HEK293T (cell line): ENCODE measurements at regions not wholly inside any gene's neighbourhood (a gene's known extent, or its start where the extent isn't known, plus 50 kb on each side); places are given as distances from the start of the nearest gene placed in this dataset.

Experiments
- CTCF ChIA-PET: fragments of 350-600 bp; formaldehyde crosslinking; extraction: SDS; loops from one replicate; lab custom pipeline; 2021; ENCODE audit warnings: antibody characterized with exemption, inconsistent platforms; lab: Yijun Ruan, JAX
- POLR2A ChIA-PET: fragments of 350-600 bp; formaldehyde crosslinking; extraction: SDS; loops from one replicate; lab custom pipeline; 2020; ENCODE audit warnings: antibody characterized with exemption, inconsistent platforms; lab: Yijun Ruan, JAX
- DNase-seq: peaks from one replicate; pipeline ENCODE4 v3.0.0; 2012; ENCODE audit warnings: mixed read lengths; ENCODE audit errors: extremely low spot score
- ARNT ChIP-seq: fragments of 450-650 bp; IDR thresholded peaks from 2 replicates; pipeline ENCODE4 v1.6.1; 2017; ENCODE audit warnings: mild to moderate bottlenecking
- BHLHE40 ChIP-seq: fragments of 450-650 bp; IDR thresholded peaks from 2 replicates; pipeline ENCODE4 v1.6.1; 2016; ENCODE audit warnings: mild to moderate bottlenecking, moderate library complexity, borderline replicate concordance
- CTBP1 ChIP-seq: fragments of 450-650 bp; IDR thresholded peaks from 2 replicates; pipeline ENCODE4 v1.6.1; 2016; ENCODE audit warnings: borderline replicate concordance
- ELF4 ChIP-seq: fragments of 450-650 bp; IDR thresholded peaks from 2 replicates; pipeline ENCODE4 v1.6.1; 2017; ENCODE audit warnings: antibody characterized with exemption
- FOXA1 ChIP-seq: fragments of 450-650 bp; IDR thresholded peaks from 2 replicates; pipeline ENCODE4 v1.6.1; 2016; ENCODE audit warnings: mild to moderate bottlenecking
- FOXK2 ChIP-seq: fragments of 450-650 bp; IDR thresholded peaks from 2 replicates; pipeline ENCODE4 v1.6.1; 2016; ENCODE audit warnings: mild to moderate bottlenecking
- FOXM1 ChIP-seq: fragments of 450-650 bp; IDR thresholded peaks from 2 replicates; pipeline ENCODE4 v1.6.1; 2017; ENCODE audit warnings: mild to moderate bottlenecking, borderline replicate concordance
- HDGF ChIP-seq: fragments of 450-650 bp; IDR thresholded peaks from 2 replicates; pipeline ENCODE4 v1.6.1; 2017; ENCODE audit warnings: antibody characterized with exemption, borderline replicate concordance
- L3MBTL2 ChIP-seq: fragments of 450-650 bp; conservative IDR thresholded peaks from 2 replicates; pipeline ENCODE4 v1.6.1; 2016; ENCODE audit warnings: mild to moderate bottlenecking
- LEF1 ChIP-seq: fragments of 450-650 bp; IDR thresholded peaks from 2 replicates; pipeline ENCODE4 v1.6.1; 2017; ENCODE audit warnings: mild to moderate bottlenecking, borderline replicate concordance
- NFRKB ChIP-seq: fragments of 450-650 bp; IDR thresholded peaks from 2 replicates; pipeline ENCODE4 v1.6.1; 2016; ENCODE audit warnings: mild to moderate bottlenecking, moderate library complexity
- PKNOX1 ChIP-seq: fragments of 450-650 bp; IDR thresholded peaks from 2 replicates; pipeline ENCODE4 v1.6.1; 2016
- SP1 ChIP-seq: fragments of 450-650 bp; IDR thresholded peaks from 2 replicates; pipeline ENCODE4 v1.6.1; 2017
- SUZ12 ChIP-seq: fragments of 450-650 bp; IDR thresholded peaks from 2 replicates; pipeline ENCODE4 v1.6.1; 2016; ENCODE audit warnings: mild to moderate bottlenecking
- TARDBP ChIP-seq: fragments of 450-650 bp; IDR thresholded peaks from 2 replicates; pipeline ENCODE4 v1.6.1; 2016
- ZNF384 ChIP-seq: fragments of 450-650 bp; IDR thresholded peaks from 2 replicates; pipeline ENCODE4 v1.6.1; 2016

DNA sequence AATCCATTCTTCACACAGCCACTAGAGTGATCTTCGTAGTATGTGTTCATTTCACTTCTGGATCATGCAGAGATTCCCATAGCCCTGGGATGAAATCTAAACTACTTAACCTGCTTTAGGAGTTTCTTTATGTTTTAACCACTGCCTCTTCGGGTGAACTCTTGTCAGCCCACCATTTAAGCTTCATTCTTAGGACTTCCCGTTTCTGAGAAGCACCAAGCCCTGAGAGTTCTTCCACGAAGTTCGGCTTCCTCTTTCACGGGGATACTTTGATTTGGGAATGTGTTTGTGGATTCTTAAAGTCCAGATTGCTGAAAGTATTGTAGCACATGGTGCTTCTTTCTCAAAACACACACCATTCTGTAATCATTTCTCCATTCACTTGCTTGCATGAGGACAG lies 205.0 kb downstream of the UBE2E3 start:
- POLR2A ChIA-PET = no interaction called here
- DNase-seq = no peak
- TF ChIP-seq L3MBTL2 = no peak
- no peak for TF ChIP-seq LEF1
- no peak for TF ChIP-seq ZNF384
- no peak for TF ChIP-seq SUZ12
- TF ChIP-seq ARNT = no peak
- TF ChIP-seq TARDBP = no peak
- TF ChIP-seq PKNOX1 = no peak
- TF ChIP-seq FOXK2 = no peak
- no peak for TF ChIP-seq HDGF
- no peak for TF ChIP-seq SP1
- no peak for TF ChIP-seq CTBP1
- TF ChIP-seq ELF4 = no peak
- TF ChIP-seq FOXM1 = no peak
- TF ChIP-seq BHLHE40 = no peak
- TF ChIP-seq FOXA1 = no peak
- TF ChIP-seq NFRKB = no peak
- CTCF ChIA-PET = no interaction called here

GRCh38 chr2:181185948-181186347 lies 205.5 kb downstream of the UBE2E3 start:
- no peak for DNase-seq
- ChIA-PET POLR2A (no interaction called here), CTCF (no interaction called here)
- TF ChIP-seq FOXK2 (no peak), TARDBP (no peak), LEF1 (no peak), ZNF384 (no peak), PKNOX1 (no peak)

DNA sequence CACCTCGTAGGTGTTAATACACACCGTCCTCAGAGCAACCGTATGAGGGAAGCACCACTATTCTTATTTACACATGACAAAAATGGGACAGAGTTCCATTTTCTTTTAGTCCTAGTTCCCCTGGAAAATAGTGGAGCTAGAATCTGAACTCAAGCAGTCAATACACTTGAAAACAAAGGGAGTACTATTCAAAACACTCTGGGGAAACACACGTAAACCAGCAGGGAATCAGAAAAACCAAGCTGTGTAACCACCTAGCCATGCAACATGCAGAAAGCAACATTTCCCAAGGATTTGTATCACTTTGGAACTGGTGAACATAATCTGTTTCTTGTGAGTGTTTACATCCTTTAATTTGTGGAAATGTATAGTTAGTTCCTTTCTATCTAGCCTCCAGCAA lies 208.2 kb downstream of the UBE2E3 start:
- no peak for DNase-seq
- TF ChIP-seq NFRKB = no peak
- TF ChIP-seq FOXM1 = no peak
- no peak for TF ChIP-seq SUZ12
- no peak for TF ChIP-seq FOXA1
- no peak for TF ChIP-seq ZNF384
- TF ChIP-seq LEF1 = no peak
- TF ChIP-seq TARDBP = no peak
- TF ChIP-seq SP1 = no peak
- no peak for TF ChIP-seq PKNOX1
- TF ChIP-seq BHLHE40 = no peak
- ChIA-PET POLR2A (no interaction called here), CTCF (no interaction called here)

- POLR2A ChIA-PET = no interaction called here
- CTCF ChIA-PET = no interaction called here
- TF ChIP-seq ELF4 (no peak), BHLHE40 (no peak), ARNT (no peak), PKNOX1 (no peak), FOXA1 (no peak), FOXK2 (no peak)
- DNase-seq = no peak
Measured at GRCh38 chr2:181189951-181190350, 209.5 kb downstream of the UBE2E3 start.

GRCh38 chr2:181190711-181191110 lies 210.3 kb downstream of the UBE2E3 start:
- CTCF ChIA-PET = interaction anchor here (0.6 kb wide), 1 partner anchor 12 kb away, joined by 3 read pairs; no protein-coding TSS in a partner anchor
- POLR2A ChIA-PET = interaction anchor here (0.6 kb wide), 1 partner anchor 42 kb away, joined by 3 read pairs; no protein-coding TSS in a partner anchor
- TF ChIP-seq FOXA1 (no peak), ELF4 (no peak), ARNT (no peak), SP1 (no peak)
- no peak for DNase-seq

DNA sequence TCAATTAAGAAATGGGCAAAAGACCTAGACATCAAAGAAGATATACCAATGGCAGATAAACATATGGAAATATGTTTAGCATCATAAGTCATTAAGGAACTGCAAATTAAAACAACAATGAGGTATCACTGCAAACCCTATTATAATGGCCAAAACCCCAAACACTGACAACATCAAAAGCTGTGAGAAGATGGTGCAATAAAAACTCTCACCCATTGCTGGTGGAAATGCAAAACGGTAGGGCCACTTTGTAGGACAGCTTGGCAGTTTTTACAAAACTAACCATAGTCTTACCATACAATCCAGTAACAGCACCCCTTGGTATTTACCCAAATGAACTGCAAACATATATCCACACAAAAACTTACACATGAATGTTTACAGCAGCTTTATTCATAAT lies 213.1 kb downstream of the UBE2E3 start:
- POLR2A ChIA-PET = no interaction called here
- CTCF ChIA-PET = no interaction called here
- no peak for TF ChIP-seq FOXA1
- TF ChIP-seq FOXM1 = no peak
- no peak for DNase-seq

GRCh38 chr2:181196401-181196800 lies 216.0 kb downstream of the UBE2E3 start:
- ChIA-PET POLR2A (no interaction called here), CTCF (no interaction called here)
- no peak for DNase-seq

More at GRCh38 chr2:181196401-181196800, 216.0 kb downstream of the UBE2E3 start:
- TF ChIP-seq BHLHE40 (no peak), ZNF384 (no peak), SUZ12 (no peak), CTBP1 (no peak), HDGF (no peak), TARDBP (no peak), ARNT (no peak), FOXA1 (no peak), PKNOX1 (no peak), NFRKB (no peak), FOXK2 (no peak), FOXM1 (no peak), LEF1 (no peak)
